ENCODE measurements at regions not wholly inside any gene's neighbourhood (a gene's known extent, or its start where the extent isn't known, plus 50 kb on each side); places are given as distances from the start of the nearest gene placed in this dataset.

- TF ChIP-seq, protein P1, sequence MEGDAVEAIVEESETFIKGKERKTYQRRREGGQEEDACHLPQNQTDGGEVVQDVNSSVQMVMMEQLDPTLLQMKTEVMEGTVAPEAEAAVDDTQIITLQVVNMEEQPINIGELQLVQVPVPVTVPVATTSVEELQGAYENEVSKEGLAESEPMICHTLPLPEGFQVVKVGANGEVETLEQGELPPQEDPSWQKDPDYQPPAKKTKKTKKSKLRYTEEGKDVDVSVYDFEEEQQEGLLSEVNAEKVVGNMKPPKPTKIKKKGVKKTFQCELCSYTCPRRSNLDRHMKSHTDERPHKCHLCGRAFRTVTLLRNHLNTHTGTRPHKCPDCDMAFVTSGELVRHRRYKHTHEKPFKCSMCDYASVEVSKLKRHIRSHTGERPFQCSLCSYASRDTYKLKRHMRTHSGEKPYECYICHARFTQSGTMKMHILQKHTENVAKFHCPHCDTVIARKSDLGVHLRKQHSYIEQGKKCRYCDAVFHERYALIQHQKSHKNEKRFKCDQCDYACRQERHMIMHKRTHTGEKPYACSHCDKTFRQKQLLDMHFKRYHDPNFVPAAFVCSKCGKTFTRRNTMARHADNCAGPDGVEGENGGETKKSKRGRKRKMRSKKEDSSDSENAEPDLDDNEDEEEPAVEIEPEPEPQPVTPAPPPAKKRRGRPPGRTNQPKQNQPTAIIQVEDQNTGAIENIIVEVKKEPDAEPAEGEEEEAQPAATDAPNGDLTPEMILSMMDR (IDR thresholded peaks at IDR 0.05), result no peak
- no peak overlapping the region for H3K4me3 ChIP-seq (ENCODE audit: low read depth in 1 of 2, low read length in 1 of 2)
- H3K27ac ChIP-seq, result no peak overlapping the region
- H3K4me1 ChIP-seq (ENCODE audit: control insufficient read depth in 1 of 2, insufficient read depth in 1 of 2, low read depth in 1 of 2, low read length in 1 of 2), result no peaks in the 10 kb centered on the region
- H3K36me3 ChIP-seq, result no peaks in the 10 kb centered on the region
- H3K9me3 ChIP-seq, result no peaks in the 10 kb centered on the region
- H3K27me3 ChIP-seq, result no peaks in the 10 kb centered on the region
These were observed 134.8 kb upstream of the TTC14 start for GRCh38 chr3:180467177-180467576.

DNA sequence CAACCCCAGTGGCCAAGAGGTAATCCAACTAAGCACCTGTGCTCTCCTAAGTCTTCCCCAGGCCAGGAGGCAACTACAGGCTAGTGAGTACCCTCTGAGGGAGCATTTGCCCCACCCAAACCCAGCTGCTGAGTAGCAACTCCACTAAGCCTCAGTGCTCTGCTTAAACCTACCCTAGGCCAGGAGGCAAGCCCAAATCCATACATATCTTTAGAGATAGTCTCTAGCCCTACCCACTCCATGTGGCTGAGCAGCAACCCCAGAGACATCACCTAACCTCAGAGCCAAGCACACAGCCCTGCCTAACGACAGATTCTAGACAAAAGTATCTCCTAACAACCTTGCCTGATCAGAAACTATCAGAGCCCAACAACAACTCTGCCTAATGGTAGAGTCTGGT lies 132.8 kb upstream of the TTC14 start:
- Histone ChIP-seq H3K27me3 (no peaks in the 10 kb centered on the region), H3K36me3 (no peaks in the 10 kb centered on the region), H3K4me3 (ENCODE audit: low read depth in 1 of 2, low read length in 1 of 2) (no peak overlapping the region), H3K9me3 (no peaks in the 10 kb centered on the region), H3K27ac (no peak overlapping the region), H3K4me1 (ENCODE audit: control insufficient read depth in 1 of 2, insufficient read depth in 1 of 2, low read depth in 1 of 2, low read length in 1 of 2) (no peaks in the 10 kb centered on the region)
- TF ChIP-seq, protein P1 (IDR thresholded peaks at IDR 0.05), result no peak

GRCh38 chr3:180478695-180479094 lies 123.3 kb upstream of the TTC14 start:
- H3K4me1 ChIP-seq (ENCODE audit: control insufficient read depth in 1 of 2, insufficient read depth in 1 of 2, low read depth in 1 of 2, low read length in 1 of 2), result no peaks in the 10 kb centered on the region
- H3K9me3 ChIP-seq, result no peaks in the 10 kb centered on the region
- no peaks in the 10 kb centered on the region for H3K27me3 ChIP-seq
- TF ChIP-seq, protein P1 (IDR thresholded peaks at IDR 0.05), result no peak
- no peak overlapping the region for H3K27ac ChIP-seq
- no peak overlapping the region for H3K4me3 ChIP-seq (ENCODE audit: low read depth in 1 of 2, low read length in 1 of 2)
- H3K36me3 ChIP-seq, result no peaks in the 10 kb centered on the region

- no peaks in the 10 kb centered on the region for H3K27me3 ChIP-seq
- no peak overlapping the region for H3K4me3 ChIP-seq (ENCODE audit: low read depth in 1 of 2, low read length in 1 of 2)
- no peaks in the 10 kb centered on the region for H3K4me1 ChIP-seq (ENCODE audit: control insufficient read depth in 1 of 2, insufficient read depth in 1 of 2, low read depth in 1 of 2, low read length in 1 of 2)
- H3K36me3 ChIP-seq, result no peaks in the 10 kb centered on the region
- TF ChIP-seq, protein P1 (IDR thresholded peaks at IDR 0.05), result no peak
- no peaks in the 10 kb centered on the region for H3K9me3 ChIP-seq
- no peak overlapping the region for H3K27ac ChIP-seq
These were observed 109.9 kb upstream of the TTC14 start for GRCh38 chr3:180492047-180492446.

GRCh38 chr3:180496995-180497394 lies 105.0 kb upstream of the TTC14 start:
- H3K27ac ChIP-seq, result no peak overlapping the region
- no peaks in the 10 kb centered on the region for H3K9me3 ChIP-seq
- H3K4me1 ChIP-seq (ENCODE audit: control insufficient read depth in 1 of 2, insufficient read depth in 1 of 2, low read depth in 1 of 2, low read length in 1 of 2), result no peaks in the 10 kb centered on the region
- TF ChIP-seq, protein P1 (IDR thresholded peaks at IDR 0.05), result no peak
- no peaks in the 10 kb centered on the region for H3K36me3 ChIP-seq
- no peaks in the 10 kb centered on the region for H3K27me3 ChIP-seq
- no peak overlapping the region for H3K4me3 ChIP-seq (ENCODE audit: low read depth in 1 of 2, low read length in 1 of 2)

DNA sequence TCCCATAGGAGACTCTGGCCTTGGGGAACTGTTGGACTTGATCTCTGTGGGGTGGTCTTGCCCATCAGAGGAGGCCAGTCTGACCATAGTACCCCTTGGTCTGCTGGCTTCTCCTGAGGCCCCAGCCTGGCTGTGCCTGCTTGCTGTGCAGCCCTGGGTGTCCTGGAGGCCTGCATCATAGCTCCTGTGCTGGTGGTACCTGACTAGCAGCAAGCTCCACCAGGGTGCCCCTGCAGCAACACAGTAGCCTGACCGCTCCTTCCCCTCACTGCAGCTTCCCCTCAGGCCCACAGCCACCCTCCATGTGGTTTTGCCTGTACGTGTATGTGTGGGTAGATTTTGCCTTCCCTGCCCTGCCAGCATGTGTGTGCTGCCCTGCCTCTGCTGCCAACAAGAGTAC lies 85.6 kb upstream of the TTC14 start:
- Histone ChIP-seq H3K9me3 (no peaks in the 10 kb centered on the region), H3K36me3 (no peaks in the 10 kb centered on the region), H3K27ac (no peak overlapping the region), H3K4me1 (ENCODE audit: control insufficient read depth in 1 of 2, insufficient read depth in 1 of 2, low read depth in 1 of 2, low read length in 1 of 2) (no peaks in the 10 kb centered on the region), H3K4me3 (ENCODE audit: low read depth in 1 of 2, low read length in 1 of 2) (no peak overlapping the region), H3K27me3 (no peaks in the 10 kb centered on the region)
- TF ChIP-seq, protein P1 (IDR thresholded peaks at IDR 0.05), result no peak

Data from neutrophil (primary cell).